Urinary bladder (tissue), 3 donors: ENCODE measurements at regions not wholly inside any gene's neighbourhood (a gene's known extent, or its start where the extent isn't known, plus 50 kb on each side); places are given as distances from the start of the nearest gene placed in this dataset.

Experiments
- DNase-seq: peaks from one replicate; pipeline ENCODE4 v3.0.0-alpha.2; 2015; ENCODE audit errors: extremely low spot score
- H3K27ac ChIP-seq: one replicate; pipeline ENCODE4 v1.5.1; 2013; ENCODE audit warnings: low read depth, mild to moderate bottlenecking, moderate library complexity
- H3K36me3 ChIP-seq: one replicate; pipeline ENCODE4 v1.6.1; 2013; ENCODE audit warnings: mild to moderate bottlenecking, moderate library complexity; ENCODE audit not compliant: insufficient read depth
- H3K4me1 ChIP-seq: one replicate; pipeline ENCODE4 v1.6.1; 2013; ENCODE audit warnings: mild to moderate bottlenecking, moderate library complexity; ENCODE audit not compliant: insufficient read depth
- H3K4me3 ChIP-seq: one replicate; pipeline ENCODE4 v1.5.1; 2013; ENCODE audit warnings: low read depth, low read length
- WGBS: extraction: QIAGEN DNeasy Blood & Tissue Kit; methylation state at CpG from one replicate; pipeline ENCODE4 v1.1.7; 2013; 5-methylcytosine and 5-hydroxymethylcytosine counted together
- donor health status: healthy with polysubstance abuse.
- donor health status: healthy.

DNA sequence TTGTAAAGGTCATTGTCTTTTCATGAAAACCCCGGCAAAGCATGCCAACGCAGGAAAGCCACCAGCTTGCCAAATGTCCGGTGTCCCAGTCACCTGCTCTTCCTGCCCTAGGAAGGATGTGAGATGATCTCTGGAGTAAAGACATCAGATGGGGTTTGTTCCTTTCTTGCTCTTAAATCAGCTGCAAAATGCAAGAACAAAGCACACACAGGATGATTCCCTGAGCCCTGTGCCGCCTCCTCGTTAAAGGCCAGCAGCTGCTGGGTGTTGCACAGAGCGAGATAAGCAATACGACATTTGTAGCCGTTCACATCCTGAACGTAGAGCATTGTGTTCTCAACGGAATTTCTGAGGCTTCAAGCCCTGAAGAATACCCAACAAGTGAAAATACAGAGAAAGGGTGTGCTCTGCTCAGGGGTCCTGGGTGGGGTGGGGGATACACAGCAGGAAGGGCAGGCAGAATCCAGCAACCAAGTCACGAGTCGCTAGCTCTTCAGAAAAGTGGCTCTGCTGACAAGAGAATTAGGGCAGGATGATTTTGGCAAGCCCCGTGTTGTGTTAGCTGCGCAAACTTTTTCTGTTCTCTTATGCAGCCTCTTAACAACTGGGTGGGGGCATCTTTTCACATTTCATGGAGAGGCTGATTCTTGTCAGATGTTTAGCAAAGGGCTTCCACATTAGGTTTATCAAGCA is 229.2 kb upstream of the MAP3K1 start:
- 10% methylated on average over 14 of the region's 14 CpGs for WGBS
- no peaks in the 10 kb centered on the region for H3K4me1 ChIP-seq
- no peaks in the 10 kb centered on the region for H3K36me3 ChIP-seq
- no peak overlapping the region for H3K4me3 ChIP-seq
- peak; percentile 76 for DNase-seq
- no peak overlapping the region for H3K27ac ChIP-seq

DNA sequence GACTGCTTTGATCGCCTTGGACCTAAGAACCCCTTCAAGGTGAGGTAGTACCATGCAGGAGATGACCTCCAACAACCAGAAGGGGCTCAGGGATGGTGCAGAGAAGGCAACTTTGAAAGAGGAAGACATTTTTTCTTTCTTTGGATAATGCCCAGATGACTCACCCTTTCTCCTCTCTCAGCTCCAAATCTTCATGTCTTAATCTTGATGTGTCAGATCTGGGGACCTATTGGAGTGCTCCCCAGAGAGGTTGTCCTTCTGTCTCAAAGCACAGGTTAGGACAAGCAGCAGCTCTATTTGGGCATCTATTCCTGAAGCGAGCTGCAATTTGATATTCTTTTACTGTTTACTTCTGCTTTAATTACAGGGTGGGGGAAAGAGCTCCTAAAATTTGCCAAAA is 229.9 kb upstream of the MAP3K1 start:
- no peak overlapping the region for H3K27ac ChIP-seq
- no peak for DNase-seq
- no peak overlapping the region for H3K4me3 ChIP-seq
- 69% methylated on average over 2 of the region's 2 CpGs for WGBS
- no peaks in the 10 kb centered on the region for H3K36me3 ChIP-seq
- no peaks in the 10 kb centered on the region for H3K4me1 ChIP-seq

DNA sequence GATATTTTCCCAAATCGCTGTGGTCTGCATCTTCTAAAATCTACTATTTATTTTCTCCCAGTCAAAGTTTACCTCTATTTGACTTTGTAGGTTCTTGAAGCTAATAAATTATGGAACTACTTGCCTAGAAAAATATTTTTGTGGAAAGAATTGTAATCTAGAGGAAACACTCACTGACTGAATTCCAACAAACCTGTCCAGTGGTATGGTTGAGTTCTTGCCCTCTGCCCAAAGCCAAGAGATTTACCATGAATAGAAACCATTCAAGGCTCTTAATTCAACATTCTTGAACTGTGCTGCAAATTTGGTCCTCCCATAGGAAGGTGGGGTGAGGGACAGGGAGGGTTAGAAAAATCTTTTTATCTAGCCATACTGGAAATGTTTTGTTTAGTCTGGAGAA is 233.9 kb upstream of the MAP3K1 start:
- H3K27ac ChIP-seq = no peak overlapping the region
- H3K4me3 ChIP-seq = no peak overlapping the region
- no peaks in the 10 kb centered on the region for H3K4me1 ChIP-seq
- DNase-seq = no peak
- no peaks in the 10 kb centered on the region for H3K36me3 ChIP-seq
- 74% methylated on average over 1 of the region's 1 CpG for WGBS

DNA sequence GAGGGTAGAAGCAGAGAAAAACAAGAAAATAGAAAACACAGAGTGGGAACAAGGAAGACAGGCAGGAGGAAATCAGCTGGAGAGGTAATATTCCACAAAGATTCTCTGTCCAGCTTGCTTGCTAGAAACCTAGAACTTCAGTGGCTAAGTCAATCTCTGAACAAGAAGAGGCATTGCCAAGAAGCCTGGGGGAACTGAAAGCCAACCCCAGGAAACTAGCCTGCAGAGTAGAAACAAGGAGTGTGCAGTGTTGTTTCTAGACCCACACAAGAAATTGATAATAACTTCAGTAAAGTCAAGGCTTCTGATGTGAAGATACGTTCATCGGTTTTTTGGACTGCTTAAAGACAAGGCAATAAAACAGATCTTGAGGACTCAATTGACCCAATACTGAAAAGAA is 234.5 kb upstream of the MAP3K1 start:
- no peak for DNase-seq
- Histone ChIP-seq H3K36me3 (no peaks in the 10 kb centered on the region), H3K27ac (no peak overlapping the region), H3K4me1 (no peaks in the 10 kb centered on the region), H3K4me3 (no peak overlapping the region)
- WGBS = 98% methylated on average over 2 of the region's 2 CpGs

DNA sequence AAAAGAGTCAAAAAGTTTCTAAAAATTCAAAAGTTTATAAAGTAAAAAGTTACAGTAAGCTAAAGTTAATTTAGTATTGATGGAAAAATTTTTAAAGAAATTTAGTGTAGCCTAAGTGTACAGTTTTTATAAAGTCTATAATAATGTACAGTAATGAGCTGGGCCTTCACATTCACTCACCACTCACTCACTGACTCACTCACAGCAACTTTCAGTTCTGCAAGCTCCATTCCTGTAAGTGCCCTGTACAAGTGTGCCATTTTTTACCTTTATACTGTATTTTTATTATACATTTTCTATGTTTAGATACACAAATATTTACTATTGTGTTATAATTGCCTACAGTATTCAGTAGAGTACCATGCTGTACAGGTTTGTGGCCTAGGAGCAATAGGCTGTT is 239.5 kb upstream of the MAP3K1 start:
- Histone ChIP-seq H3K4me3 (no peak overlapping the region), H3K27ac (no peak overlapping the region), H3K4me1 (no peaks in the 10 kb centered on the region), H3K36me3 (no peaks in the 10 kb centered on the region)
- no peak for DNase-seq

DNA sequence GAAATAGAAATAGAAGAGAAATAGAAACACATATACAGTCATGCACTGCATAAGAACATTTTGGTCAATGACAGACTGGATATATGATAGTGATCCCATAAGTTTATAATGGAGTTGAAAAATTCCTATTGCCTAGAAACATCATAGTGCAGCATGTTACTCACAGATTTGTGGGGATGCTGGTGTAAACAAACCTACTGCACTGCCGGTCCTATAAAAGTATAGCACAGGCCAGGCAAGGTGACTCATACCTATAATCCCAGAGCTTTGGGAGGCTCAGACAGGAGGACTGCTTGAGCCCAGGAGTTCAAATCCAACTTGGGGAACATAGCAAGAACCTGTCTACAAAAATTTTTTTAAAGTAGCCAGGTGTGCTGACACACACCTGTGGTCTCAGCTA is 240.6 kb upstream of the MAP3K1 start:
- DNase-seq = no peak
- no peak overlapping the region for H3K4me3 ChIP-seq
- H3K4me1 ChIP-seq = no peaks in the 10 kb centered on the region
- H3K27ac ChIP-seq = no peak overlapping the region
- 72% methylated on average over 1 of the region's 1 CpG for WGBS
- no peaks in the 10 kb centered on the region for H3K36me3 ChIP-seq

DNA sequence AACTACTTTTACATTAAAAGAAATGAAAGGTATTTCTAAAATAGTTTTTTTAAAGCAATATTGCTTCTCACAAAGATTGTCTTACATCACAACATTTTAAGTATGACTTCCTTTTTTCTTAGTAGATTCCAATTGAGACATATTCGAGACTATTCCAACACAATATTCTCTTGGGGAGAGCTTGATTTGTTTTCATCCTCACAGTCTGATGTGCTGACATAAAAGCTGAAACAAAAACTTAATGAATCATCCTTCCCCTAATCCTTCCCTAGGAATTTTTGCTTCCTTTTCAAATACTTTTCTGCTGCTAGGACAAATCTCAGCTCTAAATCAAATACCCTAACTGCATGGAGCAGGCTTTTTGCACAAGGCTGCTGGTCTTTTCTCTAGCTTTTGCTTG is 245.8 kb upstream of the MAP3K1 start:
- Histone ChIP-seq H3K27ac (no peak overlapping the region), H3K4me3 (no peak overlapping the region), H3K4me1 (no peaks in the 10 kb centered on the region), H3K36me3 (no peaks in the 10 kb centered on the region)
- WGBS = 29% methylated on average over 1 of the region's 1 CpG
- no peak for DNase-seq

DNA sequence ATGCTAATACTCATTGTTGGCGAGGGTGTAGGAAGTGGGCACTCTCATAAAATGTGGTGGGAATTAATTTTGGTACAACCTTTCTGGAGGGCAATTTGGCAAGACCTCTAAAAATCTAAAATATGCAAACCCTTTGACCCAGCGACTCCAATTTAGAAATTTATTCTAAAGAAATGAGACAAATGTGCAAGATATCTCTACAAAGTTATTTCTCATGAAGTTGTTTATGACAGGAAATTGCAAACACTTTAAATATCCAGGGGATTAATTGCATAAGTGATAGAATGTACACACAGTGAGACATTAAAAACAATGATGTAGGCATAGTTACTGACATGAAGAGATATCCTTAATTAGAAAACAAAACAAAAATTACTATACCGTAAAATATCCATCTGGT is 246.3 kb upstream of the MAP3K1 start:
- H3K36me3 ChIP-seq = no peaks in the 10 kb centered on the region
- no peak for DNase-seq
- no peaks in the 10 kb centered on the region for H3K4me1 ChIP-seq
- H3K4me3 ChIP-seq = no peak overlapping the region
- WGBS = 51% methylated on average over 3 of the region's 3 CpGs
- no peak overlapping the region for H3K27ac ChIP-seq

DNA sequence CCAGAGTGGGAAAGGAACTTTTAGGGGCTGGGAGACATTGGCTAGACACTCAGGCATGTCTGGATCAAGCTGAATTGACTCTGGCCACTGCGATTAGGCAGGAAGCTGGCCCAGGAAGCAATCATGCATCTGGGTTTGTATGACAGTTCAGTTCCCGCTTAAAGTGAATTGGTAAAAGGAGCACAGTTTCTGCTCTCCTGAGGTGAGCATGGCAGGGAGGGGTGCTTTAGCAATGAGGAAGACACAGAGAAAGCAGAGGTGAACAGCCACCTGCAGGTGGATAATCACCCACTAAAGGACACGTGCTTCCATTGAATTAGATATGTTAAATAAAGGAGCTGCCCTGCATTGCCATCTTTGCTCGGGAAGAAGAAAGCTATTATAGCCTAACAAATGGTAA is 248.1 kb upstream of the MAP3K1 start:
- Histone ChIP-seq H3K4me3 (no peak overlapping the region), H3K4me1 (no peaks in the 10 kb centered on the region), H3K27ac (no peak overlapping the region), H3K36me3 (no peaks in the 10 kb centered on the region)
- WGBS = 90% methylated on average over 4 of the region's 4 CpGs
- no peak for DNase-seq

DNA sequence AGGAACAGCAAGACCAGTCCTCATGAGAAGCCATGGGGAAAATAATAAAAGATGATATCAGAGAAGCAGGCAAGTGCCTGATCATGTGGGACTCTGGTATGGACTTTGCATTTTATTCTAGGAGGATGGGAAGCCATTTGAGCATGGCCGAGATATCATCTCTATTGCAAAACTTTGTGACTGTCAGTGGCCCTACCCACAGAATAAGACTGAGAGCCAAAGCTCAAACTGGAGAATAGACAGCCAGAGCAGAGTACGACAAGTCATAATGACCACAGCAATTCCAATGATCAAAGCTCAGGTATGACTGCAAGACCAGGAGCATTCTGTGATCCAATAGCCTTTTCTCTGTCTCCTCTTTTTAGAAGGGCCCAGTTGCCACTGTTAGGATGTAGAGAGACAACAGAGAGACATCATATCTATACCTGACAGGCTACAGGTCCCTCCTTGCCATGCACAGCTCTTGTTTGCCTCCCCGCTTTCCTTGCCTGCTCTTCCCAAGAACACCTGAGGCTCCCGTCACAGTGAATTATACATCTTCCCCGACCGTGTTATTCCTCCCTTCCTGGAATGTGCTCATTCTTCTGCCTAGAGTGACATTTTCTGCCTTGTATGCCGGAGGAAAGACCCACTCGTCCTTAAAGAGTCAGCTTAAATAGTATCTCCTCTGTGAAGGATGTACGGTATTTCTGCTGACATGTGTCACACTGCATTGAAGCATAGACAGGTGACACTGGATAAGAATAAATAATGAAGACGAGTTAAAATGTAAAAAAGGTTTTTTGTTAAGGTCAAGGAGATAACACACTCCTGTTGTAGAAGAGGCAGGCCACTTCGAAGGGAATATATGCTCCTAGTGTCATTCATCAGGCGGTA is 248.7 kb upstream of the MAP3K1 start:
- no peaks in the 10 kb centered on the region for H3K4me1 ChIP-seq
- H3K27ac ChIP-seq = no peak overlapping the region
- no peak for DNase-seq
- H3K4me3 ChIP-seq = no peak overlapping the region
- WGBS = 94% methylated on average over 12 of the region's 12 CpGs
- no peaks in the 10 kb centered on the region for H3K36me3 ChIP-seq

DNA sequence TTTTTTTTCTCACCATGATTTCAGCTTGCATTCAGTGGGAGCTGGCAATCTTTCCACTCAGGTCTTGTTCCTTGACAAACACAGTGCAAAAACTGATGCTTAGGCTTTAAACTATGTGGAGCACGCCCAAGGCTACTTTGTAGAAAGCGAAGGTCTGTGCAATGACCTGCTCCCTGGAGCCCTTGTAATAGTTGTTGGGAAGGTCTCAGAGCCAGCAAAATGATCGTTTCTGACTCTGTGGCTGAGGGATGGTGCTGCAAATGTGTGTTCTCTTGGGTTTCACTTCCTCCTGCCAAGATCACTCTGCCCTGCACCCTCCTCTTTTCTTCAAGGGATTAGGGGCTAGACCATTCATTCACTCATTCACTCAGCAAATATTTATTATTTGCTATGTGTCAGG is 249.7 kb upstream of the MAP3K1 start:
- H3K4me1 ChIP-seq = no peaks in the 10 kb centered on the region
- H3K4me3 ChIP-seq = no peak overlapping the region
- H3K27ac ChIP-seq = no peak overlapping the region
- no peaks in the 10 kb centered on the region for H3K36me3 ChIP-seq
- WGBS = 73% methylated on average over 3 of the region's 3 CpGs
- DNase-seq = no peak

DNA sequence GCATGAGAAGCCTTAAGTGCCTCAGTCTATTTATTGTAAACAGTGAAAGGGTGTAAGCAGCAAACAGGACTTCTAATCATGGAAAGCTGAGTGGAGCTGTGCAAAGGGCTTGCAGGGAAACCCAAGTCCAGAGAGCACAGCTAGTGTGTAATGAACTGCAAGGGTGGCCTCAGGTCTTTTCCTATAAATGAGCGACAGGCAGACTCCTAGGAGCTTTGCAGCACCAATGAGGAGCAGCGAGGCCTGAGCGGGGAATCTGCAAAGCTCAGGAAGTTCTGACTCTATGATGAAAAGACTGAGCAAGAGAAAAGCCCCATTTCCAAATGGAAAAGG is 250.1 kb upstream of the MAP3K1 start:
- 85% methylated on average over 3 of the region's 3 CpGs for WGBS
- Histone ChIP-seq H3K36me3 (no peaks in the 10 kb centered on the region), H3K4me3 (no peak overlapping the region), H3K4me1 (no peaks in the 10 kb centered on the region), H3K27ac (no peak overlapping the region)
- DNase-seq = no peak

DNA sequence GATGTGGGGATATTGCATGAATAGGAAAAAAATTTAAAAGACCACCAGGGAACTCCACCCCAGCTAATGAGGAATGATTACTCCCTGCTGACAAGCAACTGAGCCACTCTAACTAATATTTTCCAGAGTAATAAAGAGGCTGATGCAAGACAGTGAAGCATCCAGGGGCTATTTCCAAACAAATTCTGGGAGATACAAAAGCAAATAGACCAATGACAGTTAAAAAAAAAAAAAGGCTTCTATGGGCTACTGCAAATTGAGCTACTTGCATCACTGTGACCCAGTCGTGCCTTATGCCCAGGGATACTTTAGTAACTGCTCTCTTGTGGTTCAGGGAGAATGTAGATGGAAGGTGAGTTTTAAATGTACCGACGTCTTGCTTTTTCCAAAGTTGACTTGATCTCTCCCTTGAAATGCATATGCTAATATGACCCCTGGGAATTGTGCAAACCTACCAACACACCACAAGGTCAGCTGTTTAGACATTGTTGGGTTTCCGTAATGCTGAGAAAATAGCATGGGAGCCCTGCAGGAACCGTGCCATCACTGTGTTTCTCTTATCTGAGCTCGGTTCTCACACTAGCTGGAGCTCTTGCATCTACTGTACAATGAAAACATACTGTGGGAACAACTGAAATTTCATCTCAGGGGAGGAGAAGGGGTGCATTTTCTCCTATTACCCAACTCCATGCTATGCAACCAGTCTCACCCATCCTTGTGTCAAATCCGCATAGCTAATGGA is 250.6 kb upstream of the MAP3K1 start:
- Histone ChIP-seq H3K27ac (no peak overlapping the region), H3K4me3 (no peak overlapping the region), H3K36me3 (no peaks in the 10 kb centered on the region), H3K4me1 (no peaks in the 10 kb centered on the region)
- 62% methylated on average over 7 of the region's 7 CpGs for WGBS
- DNase-seq = no peak

DNA sequence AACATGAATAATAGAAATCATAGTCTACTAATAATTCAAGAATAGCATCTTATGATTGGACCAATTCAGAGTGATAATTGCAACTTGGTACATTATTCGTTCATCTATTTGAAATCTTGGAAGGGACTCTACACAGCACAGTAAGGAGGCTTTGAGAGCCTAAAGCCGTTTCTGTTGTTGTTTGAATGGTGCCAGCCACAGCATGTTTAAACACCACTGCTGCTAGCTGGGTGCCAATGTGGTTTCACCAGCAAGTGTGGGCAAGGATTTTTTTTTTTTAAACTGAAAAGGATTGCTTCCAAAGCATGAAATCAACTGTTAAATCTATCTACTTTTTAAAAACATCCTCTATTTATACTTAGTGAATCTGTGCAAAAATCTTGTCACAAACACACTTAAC is 253.9 kb upstream of the MAP3K1 start:
- Histone ChIP-seq H3K4me1 (no peaks in the 10 kb centered on the region), H3K4me3 (no peak overlapping the region), H3K36me3 (no peaks in the 10 kb centered on the region), H3K27ac (no peak overlapping the region)
- WGBS = 68% methylated on average over 2 of the region's 2 CpGs
- no peak for DNase-seq
